ENCODE measurements at regions not wholly inside any gene's neighbourhood (a gene's known extent, or its start where the extent isn't known, plus 50 kb on each side); places are given as distances from the start of the nearest gene placed in this dataset.

- TF ChIP-seq POLR2AphosphoS5 (IDR thresholded peaks at IDR 0.05) (no peak), CTCF (IDR thresholded peaks at IDR 0.05) (no peak), POLR2A (IDR thresholded peaks at IDR 0.05) (no peak)
Measured at GRCh38 chr9:106019039-106019680, 324.8 kb downstream of the TMEM38B start.
